Fibroblast of skin of left biceps (primary cell): ENCODE measurements at regions not wholly inside any gene's neighbourhood (a gene's known extent, or its start where the extent isn't known, plus 50 kb on each side); places are given as distances from the start of the nearest gene placed in this dataset.
"Not testable (repeated sequence)": the region's sequence is repeated elsewhere in the genome, so short reads cannot be mapped to it uniquely, and the experiment has no call there.

Experiments used
- DNase-seq, 2 experiments: peaks; one replicate each; pipeline ENCODE4 v3.0.0-alpha.2; 2013; ENCODE audit warnings: low read depth in 2 of 2

DNA sequence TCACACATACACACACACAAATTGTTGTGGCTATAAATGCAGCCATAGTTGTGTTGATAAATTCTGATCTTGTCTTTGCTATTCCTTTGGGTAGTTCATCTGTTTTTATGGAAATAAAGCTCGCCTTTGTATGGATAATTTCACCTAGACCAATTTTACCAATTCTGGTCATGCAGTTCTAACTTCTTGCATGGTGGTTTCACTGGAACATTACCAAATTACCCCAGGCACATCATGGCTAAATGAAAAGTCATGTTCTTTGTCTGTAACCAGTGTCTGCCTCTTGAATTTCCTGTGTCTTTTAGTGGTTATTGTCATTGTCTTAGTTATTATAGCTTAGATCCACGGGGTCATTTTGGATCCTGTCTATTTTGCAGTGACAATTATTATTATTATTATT lies 50.3 kb upstream of the TMC1 start:
- DNase-seq: no peak

DNA sequence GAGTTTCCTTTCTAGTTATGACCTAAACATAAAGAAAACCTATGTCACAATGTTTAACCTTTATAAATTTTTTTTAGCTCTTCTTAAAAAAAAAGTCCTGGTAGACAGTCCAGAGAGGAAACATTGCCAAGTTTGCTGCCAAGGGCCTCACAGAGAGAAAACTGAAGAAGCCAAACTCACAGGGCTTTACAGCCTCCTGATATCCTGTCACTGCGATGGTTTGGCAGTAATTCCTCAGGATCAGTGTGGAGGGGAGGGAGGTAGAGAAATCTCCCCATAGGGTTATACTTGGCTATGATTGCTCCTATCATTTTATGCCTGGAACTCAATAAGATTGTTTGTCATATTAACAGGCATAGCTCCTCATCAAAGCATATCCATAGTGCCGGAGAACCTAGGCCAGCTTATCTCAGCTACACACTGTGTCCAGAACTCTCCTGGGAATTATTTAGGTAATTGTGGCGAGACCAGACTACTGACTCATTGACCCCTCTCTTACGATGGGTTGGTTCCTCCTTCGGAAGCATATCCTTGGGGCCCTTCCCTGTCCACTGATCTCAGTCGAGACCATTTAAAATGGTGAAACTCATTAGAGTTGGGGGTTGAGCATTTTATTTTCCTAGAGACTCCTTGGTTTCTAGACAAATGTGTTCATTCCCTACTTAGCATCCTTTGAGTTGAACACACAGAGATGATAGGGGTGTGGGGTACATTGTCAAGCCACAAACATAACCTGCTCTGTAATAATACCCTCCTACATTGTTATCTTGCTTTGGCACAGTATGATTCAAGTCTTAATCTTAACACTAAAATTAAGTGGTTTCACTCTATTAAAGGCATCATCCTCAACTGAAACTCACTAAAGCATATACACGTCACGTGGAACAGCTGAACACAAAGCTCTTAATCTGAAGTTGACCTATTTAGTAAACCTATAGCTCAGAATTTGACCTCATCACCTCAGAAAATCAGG lies 53.4 kb upstream of the TMC1 start:
- DNase-seq: no peak

DNA sequence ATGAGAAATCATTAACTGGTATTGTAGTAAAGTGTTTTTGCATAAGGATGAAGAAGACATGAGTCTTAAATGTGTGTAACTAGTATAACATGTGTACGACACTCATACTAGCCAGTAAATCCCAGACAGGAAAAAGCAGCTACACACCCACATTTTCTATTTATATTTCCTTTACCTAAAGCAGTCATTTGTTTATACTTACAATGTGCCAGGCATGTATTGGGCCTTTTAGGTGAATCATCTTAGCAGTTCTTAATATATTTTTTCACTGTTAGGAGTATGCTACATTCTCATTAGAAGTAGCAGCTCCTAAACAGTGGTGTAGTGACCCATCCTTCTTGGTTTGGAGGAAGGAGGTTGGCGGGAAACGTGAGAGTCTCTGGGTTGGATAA lies 55.8 kb upstream of the TMC1 start:
- DNase-seq: no peak

DNA sequence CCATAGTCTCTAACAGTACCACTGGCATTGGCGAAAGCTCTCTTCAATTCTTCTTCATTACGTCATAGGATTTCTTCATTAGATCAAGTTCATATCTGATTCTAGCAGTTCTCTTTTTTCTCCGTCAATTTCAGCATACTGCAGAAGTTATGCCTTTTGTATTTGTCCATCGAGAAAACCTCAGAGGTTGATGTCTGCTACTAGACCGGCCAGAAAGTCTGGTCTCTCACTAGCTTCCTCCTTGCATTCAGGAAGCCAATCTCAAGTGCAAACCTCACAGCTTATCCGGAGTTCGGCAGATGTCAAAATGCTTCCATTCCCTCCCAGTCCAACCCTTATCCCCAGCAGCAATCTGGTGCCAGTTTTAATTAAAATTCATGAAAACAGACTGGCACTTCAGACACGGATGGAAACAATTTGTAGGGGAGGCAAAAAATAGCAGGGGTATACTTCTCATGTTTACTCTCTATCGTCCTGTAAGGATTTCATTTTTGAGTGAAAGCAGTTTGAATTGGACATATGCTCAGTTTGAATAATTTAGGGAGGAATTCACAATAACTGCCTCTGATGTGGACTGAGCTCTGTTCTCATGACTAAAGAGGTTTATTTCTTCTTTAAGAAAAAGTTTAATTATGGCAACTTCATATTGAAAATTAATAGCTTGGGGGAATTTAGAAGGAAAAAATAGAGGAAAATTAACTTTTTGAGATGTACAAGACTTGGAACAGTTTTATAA lies 56.4 kb upstream of the TMC1 start:
- DNase-seq: no peak

DNA sequence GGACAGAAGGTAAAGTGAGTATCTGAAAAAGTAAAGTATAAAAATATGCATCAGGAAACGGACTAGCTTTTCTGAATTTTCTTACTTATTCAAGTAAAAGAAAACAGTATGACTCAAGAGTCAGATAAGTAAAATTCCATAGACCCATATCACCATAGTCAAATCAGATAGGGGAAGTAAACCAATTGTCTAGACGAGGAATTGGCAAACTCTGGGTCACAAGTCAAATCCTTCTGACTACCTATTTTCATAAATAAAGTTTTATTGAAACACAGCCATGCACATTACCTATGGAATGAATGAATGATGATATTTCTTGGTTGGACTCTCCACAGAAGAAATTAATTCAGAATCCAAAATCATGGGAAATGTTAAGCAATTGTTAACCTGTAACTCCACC lies 59.1 kb upstream of the TMC1 start:
- DNase-seq: no peak

DNA sequence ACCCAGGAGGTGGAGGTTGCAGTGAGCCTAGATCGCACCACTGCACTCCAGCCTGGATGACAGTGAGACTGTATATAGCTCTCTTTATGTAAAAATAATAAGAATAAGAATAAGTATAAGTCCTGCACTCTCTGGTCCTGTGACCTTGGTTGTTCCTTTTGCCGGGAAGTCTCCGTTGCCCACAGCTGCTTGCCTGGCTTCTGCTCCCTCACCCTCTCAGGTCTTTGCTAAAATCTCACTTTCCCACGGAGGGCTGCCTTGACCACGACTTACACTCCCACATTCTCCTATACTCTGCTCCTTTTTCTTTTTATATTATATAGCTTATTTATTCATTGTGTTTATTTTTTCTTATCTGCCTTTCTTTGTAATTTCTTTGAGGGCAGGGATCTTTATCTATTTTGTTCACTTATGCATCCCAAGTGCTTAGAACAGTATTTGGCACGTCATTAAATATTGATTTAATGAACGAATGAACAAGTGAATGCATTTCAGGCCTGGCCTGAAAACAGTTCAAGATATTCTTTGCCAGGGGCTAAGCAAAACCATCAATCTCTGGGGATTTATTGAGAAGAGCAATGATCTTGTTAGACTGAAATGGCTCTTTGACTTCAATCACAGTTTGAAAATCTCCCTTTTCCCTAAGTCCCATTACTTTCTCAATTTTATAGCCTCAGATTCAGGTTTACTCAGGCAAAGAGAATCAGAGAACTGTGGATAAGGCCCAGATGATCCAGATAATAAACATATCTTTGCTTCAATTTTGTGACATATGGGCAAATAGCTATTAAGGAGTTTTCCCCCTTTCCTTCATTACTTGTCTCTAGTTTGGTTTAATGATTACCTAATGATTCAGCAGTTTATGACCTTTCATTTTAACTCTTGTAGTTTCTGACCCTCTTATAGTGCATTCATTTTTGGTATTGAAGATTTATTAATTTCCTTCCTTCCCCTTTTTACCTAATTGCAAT lies 60.8 kb upstream of the TMC1 start:
- no peak for DNase-seq

DNA sequence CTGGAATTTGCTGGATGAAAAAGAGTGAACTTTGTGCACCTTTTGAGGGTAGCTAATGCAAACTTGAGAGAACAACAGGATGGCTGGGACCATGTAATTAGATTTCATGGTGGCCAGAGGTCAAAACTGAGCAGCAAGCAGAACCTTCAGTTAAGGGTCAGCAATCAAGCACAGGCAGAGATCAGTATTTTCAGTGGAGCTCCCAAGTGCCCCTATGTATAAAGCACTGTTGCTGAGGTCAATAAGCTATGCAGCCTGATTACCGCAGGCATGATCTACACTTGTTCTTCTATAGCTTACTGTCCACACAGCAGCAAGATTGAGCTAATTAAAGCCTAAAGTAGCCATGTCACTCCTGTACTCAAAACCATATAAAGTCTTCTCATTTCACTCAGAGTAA lies 62.1 kb upstream of the TMC1 start:
- no peak for DNase-seq

DNA sequence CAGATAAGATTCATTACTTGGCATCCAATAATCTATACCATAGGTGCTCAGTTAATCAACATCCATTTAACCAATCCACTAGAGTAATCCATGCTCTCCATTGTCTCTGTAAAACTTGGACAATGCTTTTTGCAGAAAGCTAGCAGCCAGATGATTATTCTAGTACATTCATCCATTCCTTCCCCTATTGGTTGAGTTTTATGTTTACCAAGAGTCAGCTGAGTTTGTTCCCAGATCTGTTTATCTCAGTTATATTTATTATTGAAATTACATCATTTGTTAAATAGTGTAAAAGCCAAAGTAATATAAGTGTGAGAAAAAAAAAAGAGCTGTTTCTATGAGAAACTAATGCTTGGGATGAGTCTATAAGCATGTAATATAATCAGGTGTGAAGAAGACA lies 63.3 kb upstream of the TMC1 start:
- DNase-seq: no peak

DNA sequence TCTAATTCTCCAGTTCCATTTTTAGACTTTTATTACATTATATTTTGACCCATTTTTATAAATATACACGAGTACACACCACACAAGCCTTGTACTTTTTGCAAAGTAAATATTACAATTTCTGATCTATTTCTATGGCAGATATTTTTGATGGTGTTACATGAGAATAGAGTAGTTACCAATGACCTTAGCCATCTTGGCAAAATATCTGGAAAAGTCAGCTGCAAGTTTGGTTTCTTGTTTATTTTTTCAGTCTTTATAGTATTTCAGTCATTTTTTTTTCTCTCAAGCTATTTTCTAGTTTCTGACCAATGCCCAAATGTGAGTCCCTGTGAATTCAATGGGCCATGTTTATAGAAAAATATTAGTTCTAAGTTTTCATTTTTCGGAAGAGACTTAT lies 64.0 kb upstream of the TMC1 start:
- no peak for DNase-seq

DNA sequence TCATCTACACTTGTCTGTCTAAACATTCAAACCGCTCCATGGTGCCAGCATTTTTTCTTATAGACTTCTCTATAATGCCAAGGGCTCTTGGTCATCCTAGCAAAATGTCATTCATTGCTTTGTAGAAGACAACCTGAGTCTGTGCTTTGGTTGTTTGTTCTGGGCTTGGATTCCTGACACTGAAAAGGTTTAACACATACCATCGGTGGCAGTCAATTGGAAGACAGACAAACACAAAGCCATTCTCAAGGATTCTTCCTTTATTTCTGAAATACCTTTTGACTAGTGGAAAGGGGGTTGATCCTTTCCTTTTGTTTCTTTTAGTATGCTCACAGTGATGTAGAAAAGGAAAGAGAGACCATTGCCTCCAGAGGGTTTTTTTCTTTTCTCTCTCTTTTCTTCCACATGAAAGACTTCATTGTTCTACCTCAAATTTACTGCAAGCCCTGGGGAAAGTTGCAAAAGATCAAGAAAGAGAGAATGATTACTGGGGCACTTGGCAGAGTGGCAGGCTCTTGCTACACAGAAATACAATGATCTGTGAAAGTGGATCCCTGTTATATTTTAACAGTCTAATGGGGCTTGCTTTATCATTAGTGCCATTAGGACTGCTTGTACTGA lies 66.4 kb upstream of the TMC1 start:
- no peak for DNase-seq

DNA sequence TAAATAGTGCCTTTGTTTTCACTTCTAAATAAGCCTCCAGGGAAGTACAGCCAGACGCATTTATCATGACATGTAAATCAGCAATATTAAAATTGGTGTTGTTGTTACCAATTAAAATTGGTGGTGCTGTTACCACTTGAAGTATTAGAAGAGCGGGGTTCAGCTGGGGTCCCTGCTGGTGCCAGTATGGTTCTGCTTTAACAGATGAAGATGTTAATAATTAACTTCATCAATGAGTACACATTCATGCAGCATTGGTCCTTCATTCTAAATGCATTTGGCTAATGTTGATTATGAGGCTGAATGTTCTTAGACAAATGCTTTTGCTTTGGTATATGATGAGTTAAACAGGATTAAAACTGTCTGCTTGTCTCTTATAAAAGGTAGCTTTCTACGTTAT lies 67.6 kb upstream of the TMC1 start:
- DNase-seq: no peak

DNA sequence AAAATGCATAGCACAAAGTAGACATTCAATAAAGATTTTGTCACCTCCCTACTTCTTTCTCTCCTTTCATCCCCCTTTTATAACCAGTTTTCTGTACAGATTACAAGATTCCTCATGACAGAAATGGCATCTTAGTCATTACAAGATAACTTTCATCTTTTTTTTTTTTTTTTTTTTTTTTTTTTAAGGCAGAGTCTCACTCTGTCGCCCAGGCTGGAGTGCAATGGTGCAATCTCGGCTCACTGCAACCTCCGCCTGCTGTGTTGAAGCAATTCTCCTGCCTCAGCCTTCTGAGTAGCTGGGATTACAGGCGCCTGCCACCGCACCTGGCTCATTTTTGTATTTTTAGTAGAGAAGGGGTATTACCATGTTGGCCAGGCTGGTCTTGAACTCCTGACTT lies 75.2 kb upstream of the TMC1 start:
- DNase-seq: not testable (repeated sequence)

DNA sequence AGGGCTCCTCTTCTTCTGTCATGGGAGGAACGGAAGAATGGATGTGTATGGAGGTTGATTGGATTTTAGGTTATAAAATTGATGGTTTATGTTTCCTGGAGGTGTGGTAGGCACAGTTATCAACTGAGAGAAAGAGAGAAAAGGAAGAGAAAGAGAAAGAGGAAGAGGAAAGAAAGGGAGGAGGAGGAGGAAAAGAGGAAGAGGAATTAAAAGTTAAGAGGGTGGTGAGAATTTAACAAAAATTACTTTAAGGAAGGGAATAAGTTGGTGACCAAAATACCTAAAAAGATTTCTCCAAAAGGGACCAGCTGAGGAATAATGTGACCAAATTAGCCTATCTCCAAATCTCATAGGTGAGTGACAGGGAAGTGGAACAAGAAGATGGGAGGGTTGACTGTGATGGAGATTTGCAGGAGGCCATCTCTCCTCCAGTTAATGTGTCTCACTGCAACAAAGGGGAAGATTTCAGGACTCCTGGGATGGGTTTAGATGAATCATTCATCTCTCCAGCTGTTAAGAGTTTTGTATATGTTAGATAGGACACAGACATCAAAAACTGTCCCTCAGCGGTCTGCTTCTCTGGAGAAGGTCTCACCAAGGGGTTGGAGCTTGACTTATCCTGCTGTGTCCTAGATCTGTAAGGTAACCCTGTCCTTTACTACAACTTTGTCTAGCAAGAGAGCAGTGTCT lies 76.0 kb upstream of the TMC1 start:
- DNase-seq: no peak

DNA sequence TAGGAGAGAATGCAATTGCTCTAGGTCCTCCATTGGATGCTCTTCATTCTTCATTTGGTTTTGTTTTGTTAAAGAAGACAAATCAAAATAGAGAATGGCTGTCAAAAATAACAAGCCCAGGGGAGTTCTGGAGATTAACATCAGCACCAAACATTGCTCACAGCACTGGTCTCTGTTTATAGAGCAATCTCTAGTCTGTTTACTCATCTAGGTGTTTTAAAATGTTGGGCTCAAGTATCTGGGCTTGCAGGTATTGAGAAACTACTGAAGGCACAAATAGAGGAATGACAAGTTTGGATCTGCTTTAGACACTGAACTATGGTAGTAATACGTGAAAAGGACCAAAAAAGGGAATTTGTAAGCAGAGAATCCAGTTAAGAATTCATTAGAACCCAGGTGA lies 77.0 kb upstream of the TMC1 start:
- DNase-seq: no peak

DNA sequence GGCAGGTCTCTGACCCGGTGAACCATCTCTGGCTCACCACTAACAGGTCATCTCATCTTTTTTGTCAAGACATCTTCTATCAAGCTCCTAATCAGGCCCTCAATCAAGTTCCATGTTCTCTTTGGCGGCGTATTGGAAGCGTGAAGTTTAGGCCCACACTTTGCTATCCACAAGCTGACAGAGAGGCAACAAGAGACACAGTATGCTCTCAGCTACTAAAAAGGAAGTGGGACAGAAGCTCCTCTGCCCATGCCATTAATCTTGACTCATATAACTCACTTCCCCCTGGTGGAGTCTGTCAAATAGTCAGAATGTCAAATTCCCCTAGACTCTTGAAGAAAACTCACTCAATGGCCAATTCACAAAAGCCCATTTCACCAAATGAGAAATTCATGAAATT lies 77.6 kb upstream of the TMC1 start:
- DNase-seq: no peak

DNA sequence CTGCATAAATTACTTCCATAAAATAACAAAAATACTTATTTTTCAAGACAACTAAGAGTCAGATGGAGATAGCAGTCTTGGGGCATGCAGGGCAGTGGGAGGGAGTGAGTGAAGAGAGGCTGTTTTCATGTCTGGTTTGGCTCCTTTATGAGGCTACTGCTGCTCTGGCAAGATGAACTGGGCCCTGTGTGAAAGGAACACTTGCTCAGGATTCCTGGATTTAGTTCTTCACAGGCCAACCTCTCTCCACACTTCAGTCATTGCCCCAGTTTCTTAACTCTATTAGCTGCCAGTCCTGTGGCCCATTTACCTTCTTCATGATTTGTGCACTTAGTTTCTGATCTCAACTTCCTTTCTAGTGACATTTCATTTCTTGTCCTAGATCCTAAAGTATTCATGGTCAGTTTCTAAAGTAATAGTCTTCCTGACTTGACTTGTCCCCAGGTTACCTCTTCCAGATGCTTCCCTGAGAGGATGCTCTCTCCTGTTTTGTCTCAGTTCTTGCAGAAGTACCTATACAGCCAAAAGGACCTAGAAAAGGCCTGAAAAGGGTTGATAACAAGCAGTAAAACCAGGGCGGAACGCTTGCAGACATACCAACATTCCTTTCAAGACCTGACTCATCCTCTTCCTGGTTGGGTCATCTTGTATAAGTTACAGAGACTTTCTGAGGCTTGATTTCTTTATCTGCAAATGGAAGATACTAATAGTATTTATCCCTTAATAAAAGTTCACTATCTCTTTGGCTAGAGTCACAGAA lies 77.0 kb upstream of the ZFAND5 start:
- DNase-seq: peak; percentile 62 to 67

DNA sequence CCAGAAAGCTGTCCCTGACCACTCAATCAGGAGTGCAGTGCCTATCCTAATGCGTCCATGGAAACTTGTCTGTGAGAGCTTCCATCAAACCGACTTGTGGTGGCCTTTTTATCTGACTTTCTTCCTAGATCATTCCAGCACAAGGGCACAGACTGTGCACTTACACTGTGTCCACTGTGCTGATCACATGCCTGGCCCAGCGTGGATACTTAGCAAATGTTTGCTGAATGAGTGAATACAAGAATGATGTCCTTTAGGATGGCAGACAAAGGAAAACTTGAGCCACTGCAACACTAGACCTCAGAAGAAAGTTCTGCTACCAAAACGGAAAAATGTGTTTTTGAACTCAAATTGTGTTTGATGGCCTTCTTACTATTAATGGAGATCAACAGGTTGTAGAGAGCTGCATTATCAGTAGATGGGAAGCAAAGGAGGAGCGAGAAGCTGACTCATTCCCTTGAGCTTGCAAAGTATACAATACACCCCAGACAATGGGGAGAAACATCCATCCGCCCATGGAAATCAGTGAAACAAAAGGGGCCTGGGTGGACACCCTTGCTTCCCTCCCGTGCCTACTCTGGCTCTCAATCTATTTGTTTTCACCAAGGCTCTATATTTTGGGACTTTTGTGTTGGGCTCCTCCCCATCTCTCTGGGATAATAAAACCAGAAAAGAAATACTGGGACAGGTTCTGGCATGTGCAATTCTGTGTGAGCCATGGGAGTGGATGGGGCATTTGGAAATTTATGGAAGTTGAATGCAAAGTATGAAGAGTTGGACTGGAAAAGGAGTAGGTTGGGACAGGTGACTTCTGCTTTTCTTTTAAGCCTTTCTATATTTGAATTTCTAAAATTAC lies 76.2 kb upstream of the ZFAND5 start:
- no peak for DNase-seq

DNA sequence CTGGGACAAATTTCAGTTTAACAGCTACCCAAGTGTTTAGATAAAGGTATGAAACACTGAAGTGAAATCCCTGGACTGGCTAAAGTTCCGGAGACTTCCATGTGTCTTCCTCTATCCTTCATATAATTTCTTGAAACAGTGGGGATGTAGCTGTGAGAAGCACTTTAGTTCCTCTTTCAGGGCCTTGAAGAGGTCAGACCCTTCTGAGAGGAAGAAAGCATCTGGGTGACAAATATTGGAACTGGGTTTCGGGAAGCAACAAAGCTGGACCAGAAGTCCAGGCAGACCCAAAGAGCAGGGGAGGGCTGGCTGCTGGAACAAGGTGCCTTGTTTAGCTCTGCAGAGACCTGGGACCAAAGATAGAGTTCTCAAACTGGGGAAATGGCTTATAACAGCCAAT lies 75.4 kb upstream of the ZFAND5 start:
- no peak for DNase-seq

DNA sequence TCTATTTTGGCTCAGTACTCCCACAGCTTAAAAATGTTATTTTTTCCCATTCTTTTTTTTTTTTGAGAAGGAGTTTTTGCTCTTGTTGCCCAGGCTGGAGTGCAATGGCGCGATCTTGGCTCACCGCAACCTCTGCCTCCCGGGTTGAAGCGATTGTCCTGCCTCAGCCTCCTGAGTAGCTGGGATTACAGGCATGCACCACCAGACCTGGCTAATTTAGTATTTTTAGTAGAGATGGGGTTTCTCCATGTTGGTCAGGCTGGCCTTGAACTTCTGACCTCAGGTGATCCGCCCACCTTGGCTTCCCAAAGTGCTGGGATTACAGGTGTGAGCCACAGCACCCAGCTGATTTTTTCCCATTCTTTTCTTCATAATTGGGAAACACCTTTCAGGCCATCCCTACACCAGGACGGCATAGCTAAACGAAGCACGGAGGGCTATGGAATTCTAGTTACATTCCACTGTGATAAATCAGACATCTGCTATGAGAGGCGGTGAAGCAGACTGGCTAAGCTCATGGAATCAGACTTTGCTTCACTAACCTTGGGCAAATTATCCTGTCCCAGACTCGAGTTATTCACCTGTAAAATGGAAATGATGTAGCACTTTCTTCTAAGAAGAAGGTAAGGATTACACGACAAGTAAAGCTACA lies 68.7 kb upstream of the ZFAND5 start:
- peak; percentile 45 to 52 for DNase-seq
